ENCODE measurements at regions not wholly inside any gene's neighbourhood (a gene's known extent, or its start where the extent isn't known, plus 50 kb on each side); places are given as distances from the start of the nearest gene placed in this dataset.

GRCh38 chr7:15855525-15856109, 169.1 kb upstream of the MEOX2 start:
- DNase-seq (ENCODE audit: low spot score), result no peak

DNA sequence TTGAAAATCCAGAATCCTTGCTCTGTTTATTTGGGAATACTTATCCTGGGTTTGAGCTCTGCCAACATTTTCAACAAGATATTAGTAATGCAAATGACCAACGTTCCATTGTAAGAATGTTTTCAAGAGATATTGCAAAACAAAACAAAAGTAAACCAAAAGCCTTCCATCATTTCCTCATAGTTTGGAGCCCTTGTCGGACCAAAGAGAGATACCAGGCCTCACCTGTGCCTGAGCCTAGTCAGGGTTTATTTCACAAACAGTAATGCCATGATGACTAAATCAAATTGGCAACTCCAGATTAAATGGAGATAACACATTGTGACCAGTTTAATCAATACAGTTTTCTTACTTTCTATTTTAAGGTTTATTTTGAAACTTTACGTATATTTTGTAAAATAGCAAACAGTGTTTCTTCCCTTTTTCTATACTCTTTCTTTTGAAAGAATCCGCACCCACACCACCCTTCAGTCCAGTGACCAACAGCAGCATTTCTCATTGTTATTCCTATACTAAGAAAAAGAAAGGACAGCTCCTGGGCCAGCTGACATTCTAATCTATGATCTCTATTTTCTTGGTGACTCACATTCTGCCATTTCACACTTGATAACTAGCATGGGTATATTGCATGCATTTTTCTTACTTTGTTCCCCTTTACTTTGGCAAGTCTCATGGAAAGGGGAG, 168.5 kb upstream of the MEOX2 start:
- DNase-seq (ENCODE audit: low spot score), result no peak

GRCh38 chr7:15853832-15854470, 167.5 kb upstream of the MEOX2 start:
- DNase-seq (ENCODE audit: low spot score), result no peak

DNA sequence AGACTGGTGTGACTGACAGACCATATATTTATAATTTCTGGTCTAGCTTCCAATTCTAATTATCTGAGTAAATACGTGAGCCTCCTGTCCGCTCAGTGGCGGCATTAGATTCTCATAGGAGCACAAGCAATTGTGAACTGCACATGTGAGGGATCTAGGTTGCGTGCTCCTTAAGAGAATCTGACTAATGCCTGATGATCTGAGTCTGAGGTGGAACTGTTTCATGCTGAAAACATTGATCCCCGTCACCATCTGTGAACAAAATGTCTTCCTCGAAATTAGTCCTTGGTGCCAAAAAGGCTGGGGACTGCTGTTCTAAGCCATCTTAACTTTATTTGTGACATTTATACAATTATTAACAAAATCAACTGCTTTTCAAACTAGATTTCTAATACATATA, 164.7 kb upstream of the MEOX2 start:
- no peak for DNase-seq (ENCODE audit: low spot score)

DNA sequence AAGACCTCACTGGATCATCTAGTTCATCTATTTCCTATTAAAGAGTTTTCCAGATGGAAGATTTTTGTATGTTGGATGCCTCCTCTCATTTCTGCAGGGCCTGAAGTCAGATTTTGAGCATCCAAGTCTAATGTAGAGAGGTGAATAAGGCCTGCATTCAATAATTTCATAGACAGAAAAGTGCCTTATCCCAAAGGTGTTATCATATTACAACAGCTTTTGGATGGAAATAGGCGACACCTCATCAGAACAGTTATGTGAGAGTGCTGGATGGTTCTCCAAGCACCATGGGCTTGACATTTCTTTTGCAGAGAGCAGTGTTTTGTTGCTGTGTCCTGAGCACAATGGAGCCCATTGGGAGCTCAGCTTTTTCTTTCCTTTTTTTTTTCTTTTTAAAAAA, 162.4 kb upstream of the MEOX2 start:
- no peak for DNase-seq (ENCODE audit: low spot score)

- no peak for DNase-seq (ENCODE audit: low spot score)
These were observed 161.9 kb upstream of the MEOX2 start for GRCh38 chr7:15848362-15848761.

DNA sequence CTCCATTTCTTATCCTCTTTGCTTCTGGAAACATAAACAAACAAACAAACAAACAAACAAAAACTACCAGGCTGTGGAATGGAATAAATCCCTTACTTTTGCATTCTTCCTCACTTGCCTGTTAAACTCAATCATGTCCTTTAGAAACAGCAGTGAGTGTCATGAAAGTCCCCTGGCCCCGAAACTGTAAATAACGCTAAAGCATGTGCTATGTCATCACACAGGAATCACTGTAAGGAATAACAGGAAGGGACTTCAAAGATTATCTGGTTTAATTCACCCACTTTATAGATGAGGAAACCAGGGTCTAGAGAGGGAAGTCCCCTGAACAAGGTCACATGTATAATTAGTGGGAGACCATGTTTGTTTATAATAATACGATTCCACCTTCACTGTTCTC, 159.4 kb upstream of the MEOX2 start:
- no peak for DNase-seq (ENCODE audit: low spot score)

- no peak for DNase-seq (ENCODE audit: low spot score)
These were observed 159.0 kb upstream of the MEOX2 start for GRCh38 chr7:15845461-15845860.

DNA sequence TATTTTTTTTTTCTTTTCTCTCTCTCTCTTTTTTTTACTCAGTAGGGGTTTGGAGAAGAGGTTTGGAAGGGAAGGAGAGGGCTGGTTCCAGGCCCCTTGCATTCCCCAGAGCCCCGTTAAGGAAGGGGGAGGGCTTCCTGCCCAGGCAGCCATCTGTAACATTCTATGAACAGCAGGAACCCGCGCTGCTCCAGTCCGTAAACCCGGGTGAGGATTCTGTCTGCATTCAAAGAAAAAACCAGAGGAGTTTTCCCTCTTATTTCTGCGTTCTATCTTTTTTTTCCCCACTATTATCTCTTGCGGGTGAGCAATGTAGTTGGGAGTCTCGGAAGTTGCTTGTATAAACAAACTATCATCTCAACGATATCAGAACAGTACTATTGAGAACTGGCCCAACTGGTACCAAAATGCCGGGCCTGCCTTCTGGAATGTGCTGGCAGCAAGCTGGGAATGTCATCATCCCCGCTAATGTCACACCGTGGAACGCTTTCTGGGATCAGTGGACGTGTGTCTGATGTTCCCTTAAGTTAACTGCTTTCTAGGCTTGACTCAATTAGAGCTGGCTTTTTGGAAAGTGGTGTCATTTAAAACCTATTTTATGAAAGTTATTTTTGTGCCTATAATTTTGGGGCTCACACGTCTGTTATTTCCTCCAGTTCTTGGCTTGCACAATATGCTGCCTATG, 153.1 kb upstream of the MEOX2 start:
- DNase-seq (ENCODE audit: low spot score), result peak; percentile 31

GRCh38 chr7:15838265-15838664, 151.8 kb upstream of the MEOX2 start:
- no peak for DNase-seq (ENCODE audit: low spot score)

DNA sequence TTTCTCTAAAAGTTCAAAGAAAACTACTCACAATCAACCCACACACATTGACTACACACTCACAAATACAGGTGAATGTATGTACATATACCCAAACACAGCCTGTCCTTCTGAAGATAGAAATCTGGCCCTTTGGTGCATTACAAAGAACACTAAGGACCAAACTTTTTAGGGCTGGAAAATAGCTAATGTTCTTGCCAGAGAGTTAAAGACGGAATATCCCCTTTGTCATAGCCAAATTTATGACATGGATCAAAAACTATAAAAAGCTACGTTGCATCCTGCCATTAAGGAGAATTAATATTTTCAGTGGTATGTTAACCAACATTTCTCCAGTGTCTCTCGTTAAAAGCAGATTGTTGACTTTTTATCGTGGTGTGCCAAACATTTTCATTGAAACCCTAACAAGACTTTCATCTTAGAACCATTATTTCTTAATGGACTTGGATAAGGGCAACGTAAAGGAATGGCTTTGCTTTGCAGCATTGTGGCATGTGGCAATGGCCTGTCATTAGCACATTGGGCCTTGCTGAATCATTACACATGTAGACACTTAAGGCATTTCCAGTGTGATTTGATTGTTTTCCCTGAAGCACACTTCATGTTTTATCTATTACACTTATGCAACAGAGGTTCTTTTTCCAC, 150.9 kb upstream of the MEOX2 start:
- DNase-seq (ENCODE audit: low spot score), result no peak

DNA sequence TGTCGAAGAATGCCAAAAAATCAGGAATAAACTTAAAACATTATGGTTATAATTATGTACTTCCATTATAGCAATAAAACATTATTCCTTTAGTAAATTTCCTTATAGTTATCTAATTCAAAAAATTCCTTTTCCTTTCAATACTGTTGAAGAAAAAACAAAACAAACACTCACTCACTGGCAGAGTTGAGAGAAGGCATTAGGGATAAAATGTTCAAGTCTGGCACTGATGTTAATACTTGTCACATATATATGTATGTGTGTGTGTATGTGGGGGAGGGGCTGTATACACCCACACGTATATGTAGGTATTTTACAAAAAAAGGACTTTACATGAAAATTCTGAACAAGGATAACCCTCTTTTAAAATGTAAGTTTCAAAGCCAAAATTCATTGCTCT, 150.2 kb upstream of the MEOX2 start:
- DNase-seq (ENCODE audit: low spot score), result no peak

- DNase-seq (ENCODE audit: low spot score), result peak; percentile 6
These were observed 149.6 kb upstream of the MEOX2 start for GRCh38 chr7:15836041-15836440.

DNA sequence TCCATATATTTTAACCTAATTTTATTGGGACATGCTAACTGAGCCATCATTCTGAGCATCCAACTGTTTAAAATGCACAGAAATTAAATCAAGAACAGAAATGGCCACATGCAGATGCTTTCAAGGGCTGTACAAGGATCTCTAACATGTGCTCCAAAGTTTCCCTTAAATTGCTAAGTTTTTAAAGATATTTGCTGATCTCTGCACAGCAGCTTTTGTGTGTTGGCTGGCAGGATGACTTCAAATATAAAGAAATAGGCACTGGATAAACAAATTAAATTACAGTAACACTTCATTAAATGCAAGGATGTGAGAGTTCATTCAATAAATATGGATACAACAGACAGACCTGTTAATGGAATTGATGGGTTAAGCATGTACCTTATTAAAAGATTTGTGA, 148.0 kb upstream of the MEOX2 start:
- DNase-seq (ENCODE audit: low spot score), result no peak

DNA sequence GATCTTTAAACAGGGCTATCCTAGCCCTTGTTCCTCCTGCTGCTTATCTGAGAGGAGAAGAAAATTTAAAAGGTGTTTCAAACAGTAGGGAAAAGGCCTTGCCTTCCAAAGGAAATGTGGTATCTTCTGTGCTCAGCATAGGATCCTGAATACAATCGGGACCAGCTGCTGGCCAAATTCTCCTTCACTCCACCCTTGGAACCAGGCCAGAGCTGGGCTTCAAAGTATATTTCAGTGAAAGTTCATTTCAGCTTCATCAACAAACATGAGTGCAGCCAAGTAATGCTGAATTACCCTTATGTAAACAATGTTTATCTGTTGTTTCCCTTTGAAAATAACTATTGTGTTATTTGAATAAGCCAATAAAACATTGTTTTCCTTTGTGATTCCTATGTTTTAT, 146.5 kb upstream of the MEOX2 start:
- peak; percentile 7 for DNase-seq (ENCODE audit: low spot score)

DNA sequence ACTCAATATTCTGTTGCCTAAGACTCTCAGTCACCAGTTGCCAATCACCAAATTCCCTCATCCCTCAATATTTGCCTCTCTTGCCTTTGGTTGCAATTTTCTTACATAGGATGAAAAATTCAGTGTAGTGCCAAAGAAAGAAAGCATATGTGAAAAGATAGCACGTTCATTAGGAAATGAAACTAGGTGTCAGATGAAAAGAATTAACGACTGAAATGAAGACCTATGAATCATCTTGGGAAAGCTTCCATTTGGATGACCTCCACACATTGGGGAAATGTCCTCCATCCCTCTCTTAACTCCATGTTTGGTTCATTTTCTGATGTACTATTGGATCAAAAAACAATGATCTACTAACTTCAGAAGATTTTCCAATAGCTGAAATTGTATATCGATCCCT, 145.1 kb upstream of the MEOX2 start:
- no peak for DNase-seq (ENCODE audit: low spot score)

GRCh38 chr7:15829691-15830090, 143.2 kb upstream of the MEOX2 start:
- DNase-seq (ENCODE audit: low spot score), result no peak

GRCh38 chr7:15828881-15829280, 142.4 kb upstream of the MEOX2 start:
- DNase-seq (ENCODE audit: low spot score), result no peak

GRCh38 chr7:15821484-15822427, 135.3 kb upstream of the MEOX2 start:
- no peak for DNase-seq (ENCODE audit: low spot score)

DNA sequence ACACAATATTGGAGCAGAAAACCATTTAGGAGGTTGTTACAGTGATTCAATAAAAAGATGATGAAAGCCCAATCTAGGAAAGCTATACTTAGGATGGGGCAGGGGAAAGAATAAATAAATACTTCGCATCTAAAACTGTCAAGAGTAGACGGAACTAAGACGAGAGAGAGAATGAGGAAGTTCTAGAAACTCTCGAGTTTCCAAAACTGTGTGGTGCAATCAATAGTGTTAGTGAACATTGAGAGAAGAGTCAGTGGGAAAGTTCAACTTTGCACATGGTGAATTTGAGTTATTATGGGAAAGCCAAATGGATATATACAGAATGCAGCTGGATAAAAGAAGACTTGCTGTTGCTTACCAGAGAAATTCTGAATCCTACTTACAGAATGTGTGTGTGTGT, 133.8 kb upstream of the MEOX2 start:
- DNase-seq (ENCODE audit: low spot score), result no peak

- no peak for DNase-seq (ENCODE audit: low spot score)
These were observed 130.4 kb upstream of the MEOX2 start for GRCh38 chr7:15816835-15817426.
